HG03139 (cell line): ENCODE measurements at regions not wholly inside any gene's neighbourhood (a gene's known extent, or its start where the extent isn't known, plus 50 kb on each side); places are given as distances from the start of the nearest gene placed in this dataset.
"Not testable (repeated sequence)": the region's sequence is repeated elsewhere in the genome, so short reads cannot be mapped to it uniquely, and the experiment has no call there.

Source experiments
- ATAC-seq: cut with Tn5 transposase; IDR thresholded peaks from one replicate; pipeline ENCODE4 v1.9.1; 2021; ENCODE audit not compliant: unreplicated experiment

GRCh38 chr2:180559038-180559437, 421.4 kb upstream of the UBE2E3 start:
- no peak for ATAC-seq

GRCh38 chr2:180555391-180555965, 424.9 kb upstream of the UBE2E3 start:
- no peak for ATAC-seq

- no peak for ATAC-seq
Measured at GRCh38 chr2:180554330-180554729, 426.1 kb upstream of the UBE2E3 start.

- no peak for ATAC-seq
Measured at GRCh38 chr2:180553094-180553715, 427.2 kb upstream of the UBE2E3 start.

- no peak for ATAC-seq
Measured at GRCh38 chr2:180542511-180542910, 437.9 kb upstream of the UBE2E3 start.

GRCh38 chr2:180540761-180541160, 439.6 kb upstream of the UBE2E3 start:
- ATAC-seq: no peak

- ATAC-seq: no peak
Measured at GRCh38 chr2:180539541-180539940, 440.9 kb upstream of the UBE2E3 start.

- no peak for ATAC-seq
Measured at GRCh38 chr2:180535289-180535688, 445.1 kb upstream of the UBE2E3 start.

GRCh38 chr2:180531787-180532186, 448.6 kb upstream of the UBE2E3 start:
- not testable (repeated sequence) for ATAC-seq

- ATAC-seq: no peak
Measured at GRCh38 chr2:180524499-180524898, 455.9 kb upstream of the UBE2E3 start.

GRCh38 chr2:180523621-180524340, 456.6 kb upstream of the UBE2E3 start:
- ATAC-seq: no peak

GRCh38 chr2:180520921-180521581, 459.4 kb upstream of the UBE2E3 start:
- ATAC-seq: no peak

GRCh38 chr2:180520206-180520605, 460.2 kb upstream of the UBE2E3 start:
- no peak for ATAC-seq

- ATAC-seq: no peak
Measured at GRCh38 chr2:180519276-180519675, 461.1 kb upstream of the UBE2E3 start.

- no peak for ATAC-seq
Measured at GRCh38 chr2:180516232-180516631, 464.2 kb upstream of the UBE2E3 start.

GRCh38 chr2:180513389-180513788, 467.0 kb upstream of the UBE2E3 start:
- ATAC-seq: no peak

GRCh38 chr2:180508458-180508857, 471.9 kb upstream of the UBE2E3 start:
- ATAC-seq: no peak

GRCh38 chr2:180507028-180507427, 473.4 kb upstream of the UBE2E3 start:
- no peak for ATAC-seq

- no peak for ATAC-seq
Measured at GRCh38 chr2:180505203-180505602, 475.2 kb upstream of the UBE2E3 start.

GRCh38 chr2:180497621-180498152, 482.7 kb upstream of the UBE2E3 start:
- no peak for ATAC-seq

GRCh38 chr2:180495606-180496005, 484.8 kb upstream of the UBE2E3 start:
- ATAC-seq: no peak

GRCh38 chr2:180494286-180494685, 486.1 kb upstream of the UBE2E3 start:
- no peak for ATAC-seq
